GM12878 (cell line): ENCODE measurements at regions not wholly inside any gene's neighbourhood (a gene's known extent, or its start where the extent isn't known, plus 50 kb on each side); places are given as distances from the start of the nearest gene placed in this dataset.
A peak's percentile ranks its signal among the peaks of the same experiment; 100 is the strongest.

Source experiments
- ASH2L ChIP-seq: fragments of 300-600, 200-600 bp; sonication (generic); IDR thresholded peaks from 2 replicates; pipeline ENCODE4 v1.6.1; 2017; ENCODE audit warnings: low read depth, mild to moderate bottlenecking, borderline replicate concordance
- BACH1 ChIP-seq: fragments of 450-650 bp; IDR thresholded peaks from 2 replicates; pipeline ENCODE4 v1.6.1; 2017; ENCODE audit warnings: mild to moderate bottlenecking, borderline replicate concordance
- BHLHE40 ChIP-seq, 2 experiments: fragments of 450-650 bp in 1 of 2; IDR thresholded peaks; 2 replicates each; pipeline ENCODE4 v1.6.1; 2011 to 2017; ENCODE audit warnings: low read depth in 2 of 2, borderline replicate concordance in 1 of 2, improper control_type of control experiment in 1 of 2, low read length in 1 of 2, mild to moderate bottlenecking in 1 of 2
- BMI1 ChIP-seq: fragments of 450-650 bp; IDR thresholded peaks from 2 replicates; pipeline ENCODE4 v1.6.1; 2016; ENCODE audit warnings: mild to moderate bottlenecking, moderate library complexity, borderline replicate concordance
- CBFB ChIP-seq: IDR thresholded peaks from 2 replicates; pipeline ENCODE4 v1.6.1; 2016; ENCODE audit warnings: antibody characterized with exemption, low read depth
- CREM ChIP-seq: IDR thresholded peaks from 2 replicates; pipeline ENCODE4 v1.6.1; 2014; ENCODE audit warnings: antibody characterized with exemption, low read depth
- FOS ChIP-seq: IDR thresholded peaks from 3 replicates; pipeline ENCODE4 v1.6.1; 2011; ENCODE audit warnings: borderline replicate concordance; ENCODE audit not compliant: insufficient read length; ENCODE audit errors: extremely low read depth
- JUNB ChIP-seq: IDR thresholded peaks from 2 replicates; pipeline ENCODE4 v1.6.1; 2016; ENCODE audit warnings: antibody characterized with exemption, mild to moderate bottlenecking
- PAX5 ChIP-seq: IDR thresholded peaks from 2 replicates; pipeline ENCODE4 v1.6.1; 2011; ENCODE audit warnings: low read depth, low read length, borderline replicate concordance
- POLR2AphosphoS5 ChIP-seq: IDR thresholded peaks from 2 replicates; pipeline ENCODE4 v1.6.1; 2011; ENCODE audit warnings: mild to moderate bottlenecking, low read length, inconsistent platforms
- POU2F2 ChIP-seq: IDR thresholded peaks from 3 replicates; pipeline ENCODE4 v1.6.1; 2011; ENCODE audit warnings: low read depth, mild to moderate bottlenecking, low read length, borderline replicate concordance
- RBBP5 ChIP-seq: fragments of 200-600 bp; sonication (generic); conservative IDR thresholded peaks from 2 replicates; pipeline ENCODE4 v1.6.1; 2016
- REST ChIP-seq: IDR thresholded peaks from 2 replicates; pipeline ENCODE4 v1.6.1; 2012; ENCODE audit warnings: mild to moderate bottlenecking, low read depth, low read length
- ZNF384 ChIP-seq: IDR thresholded peaks from 2 replicates; pipeline ENCODE4 v1.6.1; 2012; ENCODE audit warnings: low read depth, mild to moderate bottlenecking, low read length, improper control_type of control experiment, borderline replicate concordance

- TF ChIP-seq REST: peak; percentile 82
- TF ChIP-seq RBBP5: no peak
- TF ChIP-seq BMI1: peak; percentile 44; the same call in 1 of the 2 replicates
- peak; percentile 90; the same call in 1 of the 2 replicates for TF ChIP-seq PAX5
- TF ChIP-seq ZNF384: no peak
- no peak for TF ChIP-seq POLR2AphosphoS5
- TF ChIP-seq BHLHE40 (IDR thresholded peaks at IDR 0.05; ENCODE audit: borderline replicate concordance in 1 of 2, low read depth in 2 of 2, low read length in 1 of 2): peak in 1 of 2 experiments; percentile 30; a peak in 1 of 4 replicates
- TF ChIP-seq JUNB: peak; percentile 99
- no peak for TF ChIP-seq FOS
- TF ChIP-seq POU2F2: peak; percentile 88
- TF ChIP-seq CBFB: peak; percentile 93
- TF ChIP-seq ASH2L: no peak
- TF ChIP-seq BACH1: 0 out of 2 replicates have a peak, but pooled peaks have one; percentile 20
- TF ChIP-seq CREM: peak; percentile 89
Observed at GRCh38 chr13:50366488-50367174, 351.4 kb downstream of the KCNRG start (continued).
